AG10803 (cell line): ENCODE measurements at regions not wholly inside any gene's neighbourhood (a gene's known extent, or its start where the extent isn't known, plus 50 kb on each side); places are given as distances from the start of the nearest gene placed in this dataset.

Experiments
- DNase-seq: peaks from one replicate; pipeline ENCODE4 v3.0.0; 2010; ENCODE audit warnings: low read depth
- H3K4me3 ChIP-seq: 2 replicates; pipeline ENCODE4 v1.5.1; 2011; ENCODE audit warnings: mild to moderate bottlenecking, low read length, control low read depth
- TF ChIP-seq, protein P1 (sequence below): conservative IDR thresholded peaks from 2 replicates; pipeline ENCODE4 v1.5.1; 2011; ENCODE audit warnings: mild to moderate bottlenecking, low read length, control low read depth, inconsistent platforms

GRCh38 chr9:103985077-103985476 lies 109.0 kb upstream of the SMC2 start:
- no peak overlapping the region for H3K4me3 ChIP-seq
- DNase-seq: no peak
- TF ChIP-seq, protein P1, sequence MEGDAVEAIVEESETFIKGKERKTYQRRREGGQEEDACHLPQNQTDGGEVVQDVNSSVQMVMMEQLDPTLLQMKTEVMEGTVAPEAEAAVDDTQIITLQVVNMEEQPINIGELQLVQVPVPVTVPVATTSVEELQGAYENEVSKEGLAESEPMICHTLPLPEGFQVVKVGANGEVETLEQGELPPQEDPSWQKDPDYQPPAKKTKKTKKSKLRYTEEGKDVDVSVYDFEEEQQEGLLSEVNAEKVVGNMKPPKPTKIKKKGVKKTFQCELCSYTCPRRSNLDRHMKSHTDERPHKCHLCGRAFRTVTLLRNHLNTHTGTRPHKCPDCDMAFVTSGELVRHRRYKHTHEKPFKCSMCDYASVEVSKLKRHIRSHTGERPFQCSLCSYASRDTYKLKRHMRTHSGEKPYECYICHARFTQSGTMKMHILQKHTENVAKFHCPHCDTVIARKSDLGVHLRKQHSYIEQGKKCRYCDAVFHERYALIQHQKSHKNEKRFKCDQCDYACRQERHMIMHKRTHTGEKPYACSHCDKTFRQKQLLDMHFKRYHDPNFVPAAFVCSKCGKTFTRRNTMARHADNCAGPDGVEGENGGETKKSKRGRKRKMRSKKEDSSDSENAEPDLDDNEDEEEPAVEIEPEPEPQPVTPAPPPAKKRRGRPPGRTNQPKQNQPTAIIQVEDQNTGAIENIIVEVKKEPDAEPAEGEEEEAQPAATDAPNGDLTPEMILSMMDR: no peak

DNA sequence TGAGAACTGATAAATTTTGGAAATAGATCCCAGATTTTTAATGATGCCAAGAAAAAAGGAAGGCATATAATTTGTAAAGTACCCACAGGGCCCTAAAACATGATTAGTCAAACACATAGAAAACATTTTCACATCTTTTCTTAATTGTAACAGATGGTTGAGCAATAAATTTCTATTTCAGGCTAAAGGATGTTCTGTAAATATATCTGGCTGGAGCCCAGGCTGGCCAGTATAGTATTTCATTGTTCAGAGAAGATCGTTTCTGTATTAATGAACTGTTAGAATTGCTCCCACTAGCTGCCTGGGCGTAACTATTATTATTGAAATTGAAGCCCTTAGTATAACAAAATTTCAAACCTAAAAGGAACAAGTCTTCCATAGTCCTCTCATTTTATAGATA lies 105.3 kb upstream of the SMC2 start:
- no peak overlapping the region for H3K4me3 ChIP-seq
- TF ChIP-seq, protein P1: no peak
- DNase-seq: no peak

DNA sequence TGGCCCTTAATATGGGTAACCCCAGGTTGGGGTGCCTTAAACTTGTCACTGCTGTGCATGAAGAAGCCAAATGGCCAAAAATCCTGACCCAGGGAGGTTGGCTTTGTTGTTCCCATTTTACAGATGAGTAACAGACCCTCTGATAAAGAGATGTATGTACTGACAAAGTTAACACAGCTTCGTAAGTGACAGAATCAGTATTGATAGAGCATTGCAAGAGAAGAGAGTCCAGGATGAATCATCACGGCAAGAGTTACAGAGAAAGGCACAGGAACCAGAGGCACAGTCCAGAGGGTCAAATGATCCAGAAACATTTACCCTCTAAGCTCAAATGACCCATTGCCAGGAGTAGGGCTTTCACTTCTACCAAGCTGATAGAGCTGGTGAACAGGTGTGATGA lies 103.8 kb upstream of the SMC2 start:
- no peak overlapping the region for H3K4me3 ChIP-seq
- no peak for DNase-seq
- TF ChIP-seq, protein P1: no peak

- no peak overlapping the region for H3K4me3 ChIP-seq
- DNase-seq: no peak
- TF ChIP-seq, protein P1: no peak
Observed at GRCh38 chr9:103991001-103991400, 103.1 kb upstream of the SMC2 start.

DNA sequence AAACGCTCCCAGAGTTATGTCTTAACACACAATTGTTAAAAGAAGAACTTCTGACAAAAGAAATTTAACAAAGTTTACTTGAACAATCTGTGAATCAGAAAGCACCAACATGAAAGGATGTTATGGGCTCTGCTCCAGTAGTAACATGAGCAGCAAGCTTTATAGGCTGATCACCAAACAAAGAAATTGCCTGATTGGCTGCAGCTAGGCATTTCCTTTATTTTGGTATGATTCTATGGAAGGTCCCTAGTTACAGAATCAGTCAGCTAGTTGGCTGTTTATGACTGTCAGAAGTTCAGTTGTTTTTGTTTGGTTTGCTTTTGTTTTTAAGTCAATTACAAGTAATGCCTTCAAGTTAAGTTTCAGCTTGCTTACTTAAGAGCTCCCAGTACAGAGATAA lies 102.4 kb upstream of the SMC2 start:
- TF ChIP-seq, protein P1: no peak
- DNase-seq: no peak
- no peak overlapping the region for H3K4me3 ChIP-seq

DNA sequence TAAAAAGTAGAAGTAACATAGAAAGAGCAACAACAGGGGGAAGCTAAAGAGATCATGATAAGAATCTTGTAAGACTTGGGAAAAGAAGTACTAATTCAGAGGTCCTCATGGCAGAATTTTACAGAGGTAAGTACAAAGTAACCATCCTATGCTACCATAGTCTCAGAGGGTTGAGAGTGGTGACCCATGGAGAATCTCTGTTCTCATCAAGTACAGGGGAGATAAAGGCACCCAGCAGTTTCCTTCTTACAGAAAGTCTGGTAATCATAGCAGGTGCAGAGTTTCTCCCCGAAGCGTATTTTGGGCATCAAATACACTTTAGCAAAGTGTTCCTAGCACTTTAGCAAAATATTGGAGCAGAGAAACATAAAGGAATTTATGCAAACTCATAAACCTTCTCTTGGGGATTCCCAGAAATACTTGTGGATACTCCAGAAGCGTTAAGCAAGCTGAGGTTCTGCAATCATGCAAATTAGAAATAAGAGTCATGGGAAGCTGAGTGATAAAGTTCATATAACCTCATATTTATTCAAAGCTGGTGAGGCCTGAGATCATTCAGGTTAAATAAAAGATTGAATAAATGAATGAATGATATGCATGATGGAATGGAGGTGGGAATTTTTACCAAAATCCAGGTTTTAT lies 101.0 kb upstream of the SMC2 start:
- TF ChIP-seq, protein P1: no peak
- H3K4me3 ChIP-seq: no peak overlapping the region
- DNase-seq: no peak

DNA sequence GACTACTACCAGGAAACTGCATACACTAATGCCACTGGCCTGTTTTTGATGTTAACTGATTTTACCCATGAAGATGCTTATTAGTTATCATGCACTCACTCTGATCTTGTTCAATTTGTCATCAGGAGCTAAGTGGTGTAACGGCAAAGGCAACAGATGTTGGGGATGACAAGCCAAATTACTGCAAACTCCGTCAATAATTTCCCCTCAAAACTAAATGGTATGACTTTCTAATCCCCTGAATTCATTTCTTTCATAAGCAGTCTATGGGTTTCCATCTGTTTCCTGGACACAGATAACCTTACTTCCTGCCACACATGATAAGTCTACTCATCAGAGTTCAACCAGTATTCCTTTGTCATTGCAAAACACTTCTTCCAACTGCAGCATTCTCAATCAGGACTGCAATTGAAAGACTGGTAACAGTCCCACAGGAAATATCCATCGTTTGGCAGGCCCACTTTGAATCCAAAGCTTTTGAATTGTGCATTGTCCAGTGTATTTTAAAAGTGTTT lies 96.2 kb upstream of the SMC2 start:
- no peak overlapping the region for H3K4me3 ChIP-seq
- no peak for DNase-seq
- TF ChIP-seq, protein P1: no peak
